Caco-2 (cell line): ENCODE measurements at regions not wholly inside any gene's neighbourhood (a gene's known extent, or its start where the extent isn't known, plus 50 kb on each side); places are given as distances from the start of the nearest gene placed in this dataset.

ENCODE experiments used
- BruUV-seq: library from RNA; stranded (reverse); fragments of 400-500 nt; replicated peaks from 2 replicates; lab custom pipeline; 2021; lab: Mats Ljungman, UMichigan
- CTCF ChIA-PET: fragments of 300-600 bp; sonication (Branson Sonifier 250); formaldehyde crosslinking; loops from one replicate; lab custom pipeline; 2022; ENCODE audit warnings: antibody characterized with exemption; lab: Charles Lee
- POLR2A ChIA-PET: fragments of 300-600 bp; sonication (Branson Sonifier 250); formaldehyde crosslinking; loops from one replicate; lab custom pipeline; 2022; ENCODE audit warnings: antibody characterized with exemption; lab: Charles Lee
- DNase-seq, 2 experiments: peaks; one replicate each; pipeline versions ENCODE4 v3.0.0 to v3.0.0-alpha.2; 2020 to 2022
- H3K27me3 ChIP-seq: replicated peaks from 2 replicates; pipeline ENCODE4 v1.6.0; 2011; ENCODE audit warnings: low read length; ENCODE audit not compliant: control insufficient read depth, insufficient read depth
- H3K36me3 ChIP-seq: 2 replicates; pipeline ENCODE4 v1.5.1; 2011; ENCODE audit warnings: low read length; ENCODE audit not compliant: control insufficient read depth, insufficient read depth
- H3K4me1 ChIP-seq: fragments of 250-450 bp; sonication (Bioruptor Pico); 2 replicates; pipeline ENCODE4 v1.5.1; 2020; ENCODE audit warnings: mild to moderate bottlenecking
- H3K4me3 ChIP-seq: 2 replicates; pipeline ENCODE4 v1.5.1; 2011; ENCODE audit warnings: low read depth, mild to moderate bottlenecking, control low read depth, low read length
- H3K9me3 ChIP-seq: fragments of 250-450 bp; sonication (Bioruptor Pico); 2 replicates; pipeline ENCODE4 v1.5.1; 2020; ENCODE audit warnings: mild to moderate bottlenecking, moderate library complexity
- H3K27ac Mint-ChIP-seq: one replicate; pipeline ENCODE4 v1.8.0; 2022; ENCODE audit warnings: mixed read lengths; ENCODE audit not compliant: unreplicated experiment
- H3K27me3 Mint-ChIP-seq: one replicate; pipeline ENCODE4 v1.8.0; 2022; ENCODE audit warnings: mixed read lengths; ENCODE audit not compliant: insufficient read depth, unreplicated experiment
- H3K36me3 Mint-ChIP-seq: one replicate; pipeline ENCODE4 v1.8.0; 2022; ENCODE audit warnings: mild to moderate bottlenecking, mixed read lengths; ENCODE audit not compliant: insufficient read depth, unreplicated experiment
- H3K4me1 Mint-ChIP-seq: one replicate; pipeline ENCODE4 v1.8.0; 2022; ENCODE audit warnings: low read depth, mixed read lengths; ENCODE audit not compliant: unreplicated experiment
- H3K4me3 Mint-ChIP-seq: one replicate; pipeline ENCODE4 v1.8.0; 2022; ENCODE audit warnings: mild to moderate bottlenecking, moderate library complexity, mixed read lengths; ENCODE audit not compliant: unreplicated experiment
- H3K9me3 Mint-ChIP-seq: one replicate; pipeline ENCODE4 v1.8.0; 2022; ENCODE audit warnings: mixed read lengths; ENCODE audit not compliant: unreplicated experiment
- CTCF ChIP-seq, 2 experiments: fragments of 200-600 bp in 1 of 2; IDR thresholded peaks; 1 replicate in 1 of 2; 2 replicates in 1 of 2; pipeline versions ENCODE4 v1.5.1 to v1.8.0; 2011 to 2022; ENCODE audit warnings: antibody characterized with exemption in 1 of 2, control low read depth in 1 of 2, inconsistent platforms in 1 of 2, low read depth in 1 of 2, low read length in 1 of 2, mild to moderate bottlenecking in 1 of 2, moderate library complexity in 1 of 2; ENCODE audit not compliant: insufficient read depth in 1 of 2, severe bottlenecking in 1 of 2, unreplicated experiment in 1 of 2
- intact Hi-C: fragments of 100-400 bp; cut with micrococcal nuclease; formaldehyde crosslinking; loops from one replicate; pipeline ENCODE4 v1.10.0; 2022; ENCODE audit not compliant: unreplicated experiment

GRCh38 chr7:26580711-26581110 lies 283.7 kb downstream of the SKAP2 start:
- DNase-seq = no peak
- Mint-ChIP-seq H3K36me3 (no peaks in the 10 kb centered on the region), H3K9me3 (no peaks in the 10 kb centered on the region), H3K4me3 (no peak overlapping the region), H3K4me1 (no peaks in the 10 kb centered on the region), H3K27me3 (peaks cover 31% of the 10 kb centered on the region), H3K27ac (no peak overlapping the region)
- Histone ChIP-seq H3K9me3 (no peaks in the 10 kb centered on the region), H3K27me3 (peaks cover 1% of the 10 kb centered on the region; the same call in 1 of the 2 replicates), H3K4me3 (no peak overlapping the region), H3K36me3 (no peaks in the 10 kb centered on the region), H3K4me1 (no peaks in the 10 kb centered on the region; the same call in 1 of the 2 replicates)
- TF ChIP-seq CTCF (IDR thresholded peaks at IDR 0.05; ENCODE audit: insufficient read depth in 1 of 2, low read depth in 1 of 2, low read length in 1 of 2, severe bottlenecking in 1 of 2, unreplicated experiment in 1 of 2) = no peak
- BruUV-seq = no TSS peak
- ChIA-PET POLR2A (no interaction called here), CTCF (no interaction called here)
- intact Hi-C loops = no loop called here

- Mint-ChIP-seq H3K36me3 (no peaks in the 10 kb centered on the region), H3K27ac (no peak overlapping the region), H3K4me3 (no peak overlapping the region), H3K27me3 (peaks cover 31% of the 10 kb centered on the region), H3K4me1 (no peaks in the 10 kb centered on the region), H3K9me3 (no peaks in the 10 kb centered on the region)
- TF ChIP-seq CTCF (IDR thresholded peaks at IDR 0.05; ENCODE audit: insufficient read depth in 1 of 2, low read depth in 1 of 2, low read length in 1 of 2, severe bottlenecking in 1 of 2, unreplicated experiment in 1 of 2) = no peak
- Histone ChIP-seq H3K36me3 (no peaks in the 10 kb centered on the region), H3K4me1 (no peaks in the 10 kb centered on the region; the same call in 1 of the 2 replicates), H3K9me3 (no peaks in the 10 kb centered on the region), H3K4me3 (no peak overlapping the region), H3K27me3 (no peaks in the 10 kb centered on the region; the same call in 1 of the 2 replicates)
- ChIA-PET POLR2A (no interaction called here), CTCF (no interaction called here)
- BruUV-seq = no TSS peak
- intact Hi-C loops = no loop called here
- DNase-seq = no peak
These were observed 281.2 kb downstream of the SKAP2 start for GRCh38 chr7:26583094-26583648.

- Mint-ChIP-seq H3K27ac (no peak overlapping the region), H3K36me3 (no peaks in the 10 kb centered on the region), H3K9me3 (no peaks in the 10 kb centered on the region), H3K4me3 (no peak overlapping the region), H3K27me3 (peaks cover 32% of the 10 kb centered on the region), H3K4me1 (no peaks in the 10 kb centered on the region)
- TF ChIP-seq CTCF (IDR thresholded peaks at IDR 0.05; ENCODE audit: insufficient read depth in 1 of 2, low read depth in 1 of 2, low read length in 1 of 2, severe bottlenecking in 1 of 2, unreplicated experiment in 1 of 2) = no peak
- Histone ChIP-seq H3K36me3 (no peaks in the 10 kb centered on the region), H3K9me3 (no peaks in the 10 kb centered on the region), H3K4me3 (no peak overlapping the region), H3K27me3 (no peaks in the 10 kb centered on the region; the same call in 1 of the 2 replicates), H3K4me1 (no peaks in the 10 kb centered on the region; the same call in 1 of the 2 replicates)
- no TSS peak for BruUV-seq
- DNase-seq = no peak
- intact Hi-C loops = no loop called here
- ChIA-PET POLR2A (no interaction called here), CTCF (interaction anchor here (0.7 kb wide), 1 partner anchor 31 kb away, joined by 9 read pairs; no protein-coding TSS in a partner anchor)
These were observed 280.1 kb downstream of the SKAP2 start for GRCh38 chr7:26584326-26584725.
